ENCODE measurements at regions not wholly inside any gene's neighbourhood (a gene's known extent, or its start where the extent isn't known, plus 50 kb on each side); places are given as distances from the start of the nearest gene placed in this dataset.

GRCh38 chr5:120080781-120081180, 383.3 kb upstream of the PRR16 start:
- Histone ChIP-seq H3K27me3 (replicated peaks; ENCODE audit: insufficient read depth) (no peaks in the 10 kb centered on the region), H3K9me3 (no peaks in the 10 kb centered on the region), H3K27ac (no peak overlapping the region), H3K4me1 (ENCODE audit: control insufficient read depth in 1 of 2, low read depth in 2 of 2) (peaks cover 0 to 14% of the 10 kb centered on the region in 2 donors), H3K36me3 (no peaks in the 10 kb centered on the region), H3K4me3 (no peak overlapping the region)
- no peak for TF ChIP-seq CTCF (IDR thresholded peaks at IDR 0.05)
- no peak for DNase-seq (ENCODE audit: low spot score)
- no peak for ATAC-seq (ENCODE audit: insufficient number of reproducible peaks, low FRiP score, low read depth)

- H3K27me3 ChIP-seq (replicated peaks; ENCODE audit: insufficient read depth): no peaks in the 10 kb centered on the region
- no peak overlapping the region for H3K27ac ChIP-seq
- H3K4me3 ChIP-seq: no peak overlapping the region
- no peak for TF ChIP-seq CTCF (IDR thresholded peaks at IDR 0.05)
- DNase-seq (ENCODE audit: low spot score) (no peak), ATAC-seq (ENCODE audit: insufficient number of reproducible peaks, low FRiP score, low read depth) (no peak)
- H3K4me1 ChIP-seq (ENCODE audit: control insufficient read depth in 1 of 2, low read depth in 2 of 2): peaks cover 0 to 14% of the 10 kb centered on the region in 2 donors
- no peaks in the 10 kb centered on the region for H3K36me3 ChIP-seq
- H3K9me3 ChIP-seq: no peaks in the 10 kb centered on the region
These were observed 381.6 kb upstream of the PRR16 start for GRCh38 chr5:120082316-120083068.

- Histone ChIP-seq H3K4me1 (ENCODE audit: control insufficient read depth in 1 of 2, low read depth in 2 of 2) (peaks cover 0 to 14% of the 10 kb centered on the region in 2 donors), H3K9me3 (no peaks in the 10 kb centered on the region), H3K27ac (peak overlapping the region in 1 of 2 donors; percentile 46), H3K27me3 (replicated peaks; ENCODE audit: insufficient read depth) (no peaks in the 10 kb centered on the region), H3K36me3 (no peaks in the 10 kb centered on the region), H3K4me3 (no peak overlapping the region)
- no peak for TF ChIP-seq CTCF (IDR thresholded peaks at IDR 0.05)
- ATAC-seq (ENCODE audit: insufficient number of reproducible peaks, low FRiP score, low read depth): no peak
- no peak for DNase-seq (ENCODE audit: low spot score)
These were observed 380.1 kb upstream of the PRR16 start for GRCh38 chr5:120083851-120084542.

GRCh38 chr5:120084543-120084870, 379.6 kb upstream of the PRR16 start:
- Histone ChIP-seq H3K9me3 (no peaks in the 10 kb centered on the region), H3K27me3 (replicated peaks; ENCODE audit: insufficient read depth) (no peaks in the 10 kb centered on the region), H3K27ac (peak overlapping the region in 1 of 2 donors; percentile 46), H3K36me3 (no peaks in the 10 kb centered on the region), H3K4me1 (ENCODE audit: control insufficient read depth in 1 of 2, low read depth in 2 of 2) (peaks cover 0 to 14% of the 10 kb centered on the region in 2 donors), H3K4me3 (no peak overlapping the region)
- no peak for DNase-seq (ENCODE audit: low spot score)
- ATAC-seq (ENCODE audit: insufficient number of reproducible peaks, low FRiP score, low read depth): no peak
- no peak for TF ChIP-seq CTCF (IDR thresholded peaks at IDR 0.05)

- Histone ChIP-seq H3K36me3 (no peaks in the 10 kb centered on the region), H3K27ac (no peak overlapping the region), H3K4me3 (no peak overlapping the region), H3K4me1 (ENCODE audit: control insufficient read depth in 1 of 2, low read depth in 2 of 2) (peaks cover 0 to 14% of the 10 kb centered on the region in 2 donors), H3K9me3 (no peaks in the 10 kb centered on the region), H3K27me3 (replicated peaks; ENCODE audit: insufficient read depth) (no peaks in the 10 kb centered on the region)
- ATAC-seq (ENCODE audit: insufficient number of reproducible peaks, low FRiP score, low read depth) (no peak), DNase-seq (ENCODE audit: low spot score) (no peak)
- no peak for TF ChIP-seq CTCF (IDR thresholded peaks at IDR 0.05)
These were observed 378.0 kb upstream of the PRR16 start for GRCh38 chr5:120086081-120086480.
